K562 (cell line): ENCODE measurements at regions not wholly inside any gene's neighbourhood (a gene's known extent, or its start where the extent isn't known, plus 50 kb on each side); places are given as distances from the start of the nearest gene placed in this dataset.

Experiments used
- ATAC-seq: fragments of 200-7000 bp; cut with Tn5 transposase; 3 replicates; pipeline ENCODE4 v1.9.1; 2020; ENCODE audit warnings: moderate library complexity
- BruUV-seq: library from RNA; stranded (reverse); fragments of 400-500 nt; replicated peaks from 2 replicates; lab custom pipeline; 2021; lab: Mats Ljungman, UMichigan
- CTCF ChIA-PET: fragments of 300-600 bp; formaldehyde crosslinking; extraction: SDS; loops from one replicate; lab custom pipeline; 2021; ENCODE audit warnings: low intra/inter-chr PET ratio; lab: Yijun Ruan, JAX
- POLR2A ChIA-PET: fragments of 300-600, 350-650 bp; sonication (Branson Sonifier 250); formaldehyde crosslinking; extraction: SDS; loops from one replicate; lab custom pipeline; 2021; ENCODE audit warnings: antibody characterized with exemption, inconsistent platforms; lab: Yijun Ruan, JAX
- DNase-seq, 4 experiments: peaks; one replicate each; pipeline versions ENCODE4 v3.0.0 to v3.0.0-alpha.2; 2011 to 2018; ENCODE audit warnings: low spot score in 3 of 4, mixed read lengths in 3 of 4; ENCODE audit errors: extremely low read depth in 1 of 4
- FAIRE-seq: peaks from 2 replicates; lab custom pipeline; 2011; peaks lifted over from hg19 to GRCh38; lab: Jason Lieb, UNC
- H2AFZ ChIP-seq: 2 replicates; pipeline ENCODE4 v1.6.0; 2011; ENCODE audit warnings: low read depth, low read length, control low read depth, inconsistent platforms
- H3K27ac ChIP-seq: fragments of 200-600 bp; 3 replicates; pipeline ENCODE4 v1.8.0; 2011; ENCODE audit warnings: low read depth, mild to moderate bottlenecking, control low read depth, inconsistent platforms, low read length, moderate library complexity, mixed read lengths; ENCODE audit errors: extremely low read depth
- H3K27me3 ChIP-seq, 2 experiments: fragments of 300-600 bp in 1 of 2; 2 replicates in 1 of 2; 3 replicates in 1 of 2; pipeline versions ENCODE4 v1.6.0 to v1.8.0; 2011; ENCODE audit warnings: inconsistent platforms in 2 of 2, low read length in 2 of 2, mild to moderate bottlenecking in 1 of 2, mixed read lengths in 1 of 2, moderate library complexity in 1 of 2; ENCODE audit not compliant: control insufficient read depth in 2 of 2, insufficient read depth in 2 of 2
- H3K36me3 ChIP-seq: fragments of 300-600 bp; 3 replicates; pipeline ENCODE4 v1.8.0; 2011; ENCODE audit warnings: mild to moderate bottlenecking, low read length, inconsistent platforms; ENCODE audit not compliant: control insufficient read depth, insufficient read depth
- H3K4me1 ChIP-seq, 2 experiments: fragments of 200-600 bp in 1 of 2; replicated peaks in 1 of 2; 2 replicates in 1 of 2; 3 replicates in 1 of 2; pipeline versions ENCODE4 v1.5.1 to v1.8.0; 2011; ENCODE audit warnings: inconsistent platforms in 2 of 2, low read length in 2 of 2, mild to moderate bottlenecking in 1 of 2, mixed read lengths in 1 of 2, moderate library complexity in 1 of 2; ENCODE audit not compliant: control insufficient read depth in 2 of 2, insufficient read depth in 2 of 2
- H3K4me2 ChIP-seq: 2 replicates; pipeline ENCODE4 v1.6.1; 2011; ENCODE audit warnings: low read length, control low read depth, inconsistent platforms, mixed read lengths; ENCODE audit not compliant: insufficient read depth
- H3K4me3 ChIP-seq: fragments of 200-600 bp; sonication (generic), shearing (Covaris generic); 2 replicates; pipeline ENCODE4 v1.5.1; 2016; ENCODE audit warnings: control low read depth, inconsistent platforms
- H3K79me2 ChIP-seq: fragments of 200-600 bp; 3 replicates; pipeline ENCODE4 v1.8.0; 2011; ENCODE audit warnings: low read length, inconsistent platforms; ENCODE audit not compliant: control insufficient read depth, insufficient read depth
- H3K9ac ChIP-seq, 2 experiments: 2 replicates each; pipeline versions ENCODE4 v1.6.0 to v1.6.1; 2011; ENCODE audit warnings: low read depth in 2 of 2, low read length in 2 of 2, control low read depth in 1 of 2, inconsistent platforms in 1 of 2, mild to moderate bottlenecking in 1 of 2, mixed read lengths in 1 of 2; ENCODE audit not compliant: insufficient read depth in 1 of 2
- H3K9me1 ChIP-seq: one replicate; pipeline ENCODE4 v1.6.0; 2011; ENCODE audit warnings: inconsistent platforms, mild to moderate bottlenecking, low read length, moderate library complexity; ENCODE audit not compliant: control insufficient read depth, insufficient read depth
- H3K9me3 ChIP-seq: replicated peaks from 2 replicates; pipeline ENCODE4 v1.5.1; 2011; ENCODE audit warnings: low read depth, low read length, inconsistent platforms; ENCODE audit not compliant: control insufficient read depth, insufficient read depth
- H4K20me1 ChIP-seq: replicated peaks from 2 replicates; pipeline ENCODE4 v1.6.1; 2011; ENCODE audit warnings: low read length, inconsistent platforms, mixed read lengths; ENCODE audit not compliant: control insufficient read depth, insufficient read depth
- ARHGAP35 ChIP-seq: fragments of 450-650 bp; IDR thresholded peaks from 2 replicates; pipeline ENCODE4 v1.6.1; 2018; ENCODE audit not compliant: partially characterized antibody
- ATF6 ChIP-seq: sonication (generic); formaldehyde crosslinking; IDR thresholded peaks from 2 replicates; pipeline ENCODE4 v1.4.0; 2020; ENCODE audit warnings: mild to moderate bottlenecking, missing genetic modification reagents
- ATF7 ChIP-seq: fragments of 450-650 bp; IDR thresholded peaks from 2 replicates; pipeline ENCODE4 v1.7.1; 2014; ENCODE audit warnings: mild to moderate bottlenecking, moderate library complexity
- CHD2 ChIP-seq: IDR thresholded peaks from 2 replicates; pipeline ENCODE4 v1.6.1; 2011; ENCODE audit warnings: low read depth, low read length
- CREM ChIP-seq: IDR thresholded peaks from 2 replicates; pipeline ENCODE4 v1.6.1; 2014; ENCODE audit warnings: antibody characterized with exemption, low read depth
- LARP7 ChIP-seq: fragments of 450-650 bp; IDR thresholded peaks from 2 replicates; pipeline ENCODE4 v1.6.1; 2016
- NCOA2 ChIP-seq, 2 experiments: fragments of 450-650 bp; IDR thresholded peaks; 2 replicates each; pipeline ENCODE4 v1.6.1; 2018; ENCODE audit warnings: mild to moderate bottlenecking in 2 of 2, moderate library complexity in 1 of 2; ENCODE audit not compliant: partially characterized antibody in 2 of 2
- NFIC ChIP-seq: fragments of 450-650 bp; IDR thresholded peaks from 2 replicates; pipeline ENCODE4 v1.6.1; 2017; ENCODE audit warnings: mild to moderate bottlenecking, inconsistent platforms
- PHF8 ChIP-seq: fragments of 200-600 bp; sonication (generic); IDR thresholded peaks from 2 replicates; pipeline ENCODE4 v1.6.1; 2012; ENCODE audit warnings: mixed run types, mild to moderate bottlenecking, inconsistent platforms, low read length, moderate library complexity, borderline replicate concordance
- PHTF2 ChIP-seq: fragments of 250-450 bp; sonication (Bioruptor Pico); IDR thresholded peaks from 2 replicates; pipeline ENCODE4 v1.5.0; 2021; ENCODE audit warnings: mild to moderate bottlenecking
- PYGO2 ChIP-seq: fragments of 450-650 bp; IDR thresholded peaks from 2 replicates; pipeline ENCODE4 v1.6.1; 2016; ENCODE audit warnings: mild to moderate bottlenecking, missing genetic modification characterization, moderate library complexity, missing compliant biosample characterization
- RBFOX2 ChIP-seq: fragments of 200-400 bp; formaldehyde crosslinking; IDR thresholded peaks from 2 replicates; pipeline ENCODE4 v1.6.1; 2017; ENCODE audit warnings: low read depth, mild to moderate bottlenecking, low read length, moderate library complexity
- SIN3B ChIP-seq: fragments of 450-650 bp; IDR thresholded peaks from 2 replicates; pipeline ENCODE4 v1.6.1; 2017; ENCODE audit warnings: low read depth, mild to moderate bottlenecking, moderate library complexity
- SMAD3 ChIP-seq: fragments of 450-650 bp; formaldehyde crosslinking; conservative IDR thresholded peaks from 2 replicates; pipeline ENCODE4 v1.4.0; 2020; ENCODE audit warnings: mild to moderate bottlenecking
- TAF9B ChIP-seq: fragments of 450-650 bp; IDR thresholded peaks from 2 replicates; pipeline ENCODE4 v1.6.1; 2018; ENCODE audit warnings: mild to moderate bottlenecking; ENCODE audit not compliant: partially characterized antibody
- TCFL5 ChIP-seq: fragments of 250-450 bp; sonication (Bioruptor Pico); conservative IDR thresholded peaks from 2 replicates; pipeline ENCODE4 v1.6.1; 2021; ENCODE audit warnings: mild to moderate bottlenecking, moderate library complexity, matching md5 sums
- ZNF165 ChIP-seq: fragments of 250-450 bp; sonication (Bioruptor Pico); IDR thresholded peaks from 2 replicates; pipeline ENCODE4 v1.4.0; 2020; ENCODE audit warnings: borderline replicate concordance
- ZNF239 ChIP-seq: fragments of 250-450 bp; sonication (Bioruptor Pico); IDR thresholded peaks from 2 replicates; pipeline ENCODE4 v1.4.0; 2020; ENCODE audit warnings: mild to moderate bottlenecking
- WGBS: fragments of 100-300 bp; shearing (Covaris generic); methylation state at CpG from one replicate; pipeline ENCODE4 v1.1.6; 2016; ENCODE audit warnings: low coverage, mixed read lengths; ENCODE audit not compliant: insufficient coverage; ENCODE audit errors: missing lambda C conversion rate; 5-methylcytosine and 5-hydroxymethylcytosine counted together
- in situ Hi-C: fragments of 300-500 bp; cut with MboI; formaldehyde crosslinking; loops from 4 replicates; pipeline ENCODE4 v1.15.0; 2018; ENCODE audit warnings: inconsistent platforms, mixed read lengths
- intact Hi-C: fragments of 100-400 bp; cut with micrococcal nuclease; formaldehyde crosslinking; loops from 2 replicates; pipeline ENCODE4 v1.14.2; 2022
- TF ChIP-seq, protein P1 (sequence below): sonication (generic); formaldehyde crosslinking; IDR thresholded peaks from 2 replicates; pipeline ENCODE4 v1.5.0; 2020; ENCODE audit warnings: missing genetic modification reagents
- TF ChIP-seq, protein P2 (sequence below): fragments of 450-650 bp; IDR thresholded peaks from 2 replicates; pipeline ENCODE4 v1.6.1; 2017; ENCODE audit warnings: antibody characterized with exemption

DNA sequence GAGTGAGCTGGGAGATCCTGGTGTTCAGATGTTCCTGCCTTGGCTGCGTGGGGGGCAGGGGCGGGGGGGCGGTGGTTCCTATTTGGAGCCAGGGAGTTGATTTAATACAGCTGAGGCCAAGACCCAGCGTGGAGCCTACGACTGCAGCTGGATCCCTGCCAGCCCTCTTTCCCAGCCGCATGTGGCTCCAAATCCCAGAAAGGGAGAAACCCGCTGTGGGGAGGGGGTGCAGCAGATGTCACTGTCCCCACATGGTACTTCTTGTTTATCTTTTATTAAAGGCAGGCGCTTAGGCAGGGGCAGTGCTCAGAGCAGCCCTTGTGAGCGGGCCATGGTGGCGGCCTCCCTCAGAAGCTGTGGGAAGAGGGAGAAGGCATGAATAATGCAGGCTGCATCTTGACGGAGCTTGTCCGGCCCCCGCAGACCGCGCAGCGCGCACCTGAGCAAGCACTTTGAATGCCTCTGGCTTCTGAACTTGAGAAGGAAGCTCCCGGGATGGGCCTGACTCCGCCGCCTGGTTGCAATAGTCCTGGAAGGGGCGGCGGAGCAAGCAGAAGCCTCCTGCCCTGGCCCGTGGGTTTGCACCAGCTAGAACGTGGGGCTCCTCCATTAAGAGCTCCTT lies 112.1 kb downstream of the GLI2 start (continued):
- TF ChIP-seq SMAD3 (no peak), CHD2 (no peak), LARP7 (no peak)
- TF ChIP-seq, protein P1, sequence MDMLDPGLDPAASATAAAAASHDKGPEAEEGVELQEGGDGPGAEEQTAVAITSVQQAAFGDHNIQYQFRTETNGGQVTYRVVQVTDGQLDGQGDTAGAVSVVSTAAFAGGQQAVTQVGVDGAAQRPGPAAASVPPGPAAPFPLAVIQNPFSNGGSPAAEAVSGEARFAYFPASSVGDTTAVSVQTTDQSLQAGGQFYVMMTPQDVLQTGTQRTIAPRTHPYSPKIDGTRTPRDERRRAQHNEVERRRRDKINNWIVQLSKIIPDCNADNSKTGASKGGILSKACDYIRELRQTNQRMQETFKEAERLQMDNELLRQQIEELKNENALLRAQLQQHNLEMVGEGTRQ (CRISPR knock-in tag) = no peak
- TF ChIP-seq, all 486 proteins: peak for 0

- POLR2A ChIA-PET = interaction anchor here (1.3 kb wide), 1 partner anchor 13 kb away, joined by 4 read pairs; no protein-coding TSS in a partner anchor
- Histone ChIP-seq H3K9ac (no peak overlapping the region), H3K4me3 (no peak overlapping the region), H3K27me3 (peaks cover 33 to 77% of the 10 kb centered on the region in 2 experiments; a peak in 4 of 5 replicates), H3K4me1 (0 out of 5 replicates have a peak, but pooled peaks cover 0 to 5% of the 10 kb centered on the region in 2 experiments), H3K36me3 (no peaks in the 10 kb centered on the region), H2AFZ (no peak overlapping the region), H4K20me1 (0 out of 2 replicates have a peak, but pooled peaks cover 11% of the 10 kb centered on the region), H3K4me2 (no peak overlapping the region), H3K27ac (no peak overlapping the region), H3K9me3 (no peaks in the 10 kb centered on the region), H3K79me2 (no peaks in the 10 kb centered on the region), H3K9me1 (no peaks in the 10 kb centered on the region)
- DNase-seq (no peak), ATAC-seq (no peak), FAIRE-seq (no peak)
- in situ Hi-C loops = no loop called here
- BruUV-seq = no TSS peak
- CTCF ChIA-PET = no interaction called here
- WGBS = 4% methylated on average over 2 of the region's 2 CpGs
- intact Hi-C loops = no loop called here
- no peak for TF ChIP-seq PHTF2 (CRISPR knock-in tag)
- no peak for TF ChIP-seq ATF6
- no peak for TF ChIP-seq ZNF165 (CRISPR knock-in tag)
- TF ChIP-seq PHF8 = no peak
- no peak for TF ChIP-seq PYGO2
- TF ChIP-seq, protein P2, sequence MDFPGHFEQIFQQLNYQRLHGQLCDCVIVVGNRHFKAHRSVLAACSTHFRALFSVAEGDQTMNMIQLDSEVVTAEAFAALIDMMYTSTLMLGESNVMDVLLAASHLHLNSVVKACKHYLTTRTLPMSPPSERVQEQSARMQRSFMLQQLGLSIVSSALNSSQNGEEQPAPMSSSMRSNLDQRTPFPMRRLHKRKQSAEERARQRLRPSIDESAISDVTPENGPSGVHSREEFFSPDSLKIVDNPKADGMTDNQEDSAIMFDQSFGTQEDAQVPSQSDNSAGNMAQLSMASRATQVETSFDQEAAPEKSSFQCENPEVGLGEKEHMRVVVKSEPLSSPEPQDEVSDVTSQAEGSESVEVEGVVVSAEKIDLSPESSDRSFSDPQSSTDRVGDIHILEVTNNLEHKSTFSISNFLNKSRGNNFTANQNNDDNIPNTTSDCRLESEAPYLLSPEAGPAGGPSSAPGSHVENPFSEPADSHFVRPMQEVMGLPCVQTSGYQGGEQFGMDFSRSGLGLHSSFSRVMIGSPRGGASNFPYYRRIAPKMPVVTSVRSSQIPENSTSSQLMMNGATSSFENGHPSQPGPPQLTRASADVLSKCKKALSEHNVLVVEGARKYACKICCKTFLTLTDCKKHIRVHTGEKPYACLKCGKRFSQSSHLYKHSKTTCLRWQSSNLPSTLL = no peak
- TF ChIP-seq ATF7 = no peak
- TF ChIP-seq SIN3B = no peak
- TF ChIP-seq NCOA2 (IDR thresholded peaks at IDR 0.05; ENCODE audit: partially characterized antibody in 2 of 2) = no peak
- TF ChIP-seq RBFOX2 = no peak
- no peak for TF ChIP-seq CREM
- TF ChIP-seq TAF9B = no peak
- TF ChIP-seq NFIC = no peak
- no peak for TF ChIP-seq ARHGAP35
- no peak for TF ChIP-seq TCFL5 (CRISPR knock-in tag)
- no peak for TF ChIP-seq ZNF239 (CRISPR knock-in tag)
These were observed 113.6 kb downstream of the GLI2 start for GRCh38 chr2:120849278-120849677.
